CD14-positive monocyte (primary cell): ENCODE measurements at regions not wholly inside any gene's neighbourhood (a gene's known extent, or its start where the extent isn't known, plus 50 kb on each side); places are given as distances from the start of the nearest gene placed in this dataset.

Experiments used
- DNase-seq, 3 donors: peaks; one replicate each; pipeline ENCODE4 v3.0.0-alpha.2; 2011 to 2022
- H2AFZ ChIP-seq: 2 replicates; pipeline ENCODE4 v1.6.0; 2012; ENCODE audit warnings: mild to moderate bottlenecking, low read depth, low read length, inconsistent platforms; ENCODE audit not compliant: insufficient read depth, poor library complexity, severe bottlenecking
- H3K27ac ChIP-seq, 2 donors: 1 replicate in 1 of 2; 2 replicates in 1 of 2; pipeline ENCODE4 v1.5.1; 2012 to 2013; ENCODE audit warnings: low read length in 2 of 2, control low read depth in 1 of 2, inconsistent platforms in 1 of 2, low read depth in 1 of 2, mild to moderate bottlenecking in 1 of 2
- H3K27me3 ChIP-seq, 2 donors: one replicate each; pipeline versions ENCODE4 v1.6.0 to v1.6.1; 2011 to 2013; ENCODE audit warnings: low read length in 2 of 2; ENCODE audit not compliant: control insufficient read depth in 2 of 2, insufficient read depth in 2 of 2
- H3K36me3 ChIP-seq, 2 donors: replicated peaks in 1 of 2; 1 replicate in 1 of 2; 2 replicates in 1 of 2; pipeline versions ENCODE4 v1.5.1 to v1.6.1; 2012 to 2013; ENCODE audit warnings: low read length in 2 of 2, control low read depth in 1 of 2, inconsistent platforms in 1 of 2, mild to moderate bottlenecking in 1 of 2; ENCODE audit not compliant: insufficient read depth in 2 of 2, control insufficient read depth in 1 of 2
- H3K4me1 ChIP-seq, 2 donors: 1 replicate in 1 of 2; 2 replicates in 1 of 2; pipeline versions ENCODE4 v1.5.1 to v1.6.1; 2012 to 2013; ENCODE audit warnings: low read length in 2 of 2, control low read depth in 1 of 2, inconsistent platforms in 1 of 2, mild to moderate bottlenecking in 1 of 2, moderate library complexity in 1 of 2; ENCODE audit not compliant: insufficient read depth in 2 of 2, control insufficient read depth in 1 of 2
- H3K4me2 ChIP-seq: replicated peaks from 2 replicates; pipeline ENCODE3; 2012; ENCODE audit warnings: low read length, moderate library complexity, mild to moderate bottlenecking; ENCODE audit not compliant: poor library complexity, severe bottlenecking; ENCODE audit errors: extremely low read depth
- H3K4me3 ChIP-seq, 3 experiments: fragments of 200-600 bp in 1 of 3; sonication (generic) in 1 of 3; replicated peaks in 1 of 3; 1 replicate in 2 of 3; 2 replicates in 1 of 3; pipeline ENCODE4 v1.5.1; 2011 to 2013; ENCODE audit warnings: low read length in 3 of 3, mild to moderate bottlenecking in 3 of 3, control low read depth in 2 of 3, low read depth in 2 of 3, inconsistent platforms in 1 of 3, moderate library complexity in 1 of 3
- H3K79me2 ChIP-seq: 2 replicates; pipeline ENCODE4 v1.6.0; 2012; ENCODE audit warnings: mild to moderate bottlenecking, control low read depth, inconsistent platforms, low read length, moderate library complexity; ENCODE audit not compliant: insufficient read depth
- H3K9ac ChIP-seq: 2 replicates; pipeline ENCODE4 v1.6.0; 2017; ENCODE audit warnings: low read length, mild to moderate bottlenecking; ENCODE audit not compliant: insufficient read depth, poor library complexity, severe bottlenecking
- H3K9me3 ChIP-seq, 2 donors: replicated peaks in 1 of 2; 1 replicate in 1 of 2; 2 replicates in 1 of 2; pipeline versions ENCODE4 v1.5.1 to v1.6.1; 2012 to 2013; ENCODE audit warnings: low read length in 2 of 2, control low read depth in 1 of 2; ENCODE audit not compliant: control insufficient read depth in 1 of 2, insufficient read depth in 1 of 2
- H4K20me1 ChIP-seq: 2 replicates; pipeline ENCODE4 v1.6.0; 2012; ENCODE audit warnings: mild to moderate bottlenecking, low read length, control low read depth, moderate library complexity; ENCODE audit not compliant: insufficient read depth
- H3K27ac Mint-ChIP-seq, 7 donors: one replicate each; pipeline ENCODE4 v1.8.0; 2020; ENCODE audit warnings: mild to moderate bottlenecking in 7 of 7, mixed read lengths in 7 of 7, moderate library complexity in 6 of 7, inconsistent platforms in 2 of 7
- H3K27me3 Mint-ChIP-seq, 3 donors: one replicate each; pipeline ENCODE4 v1.8.0; 2021 to 2022; ENCODE audit warnings: low read depth in 3 of 3, mild to moderate bottlenecking in 3 of 3, mixed read lengths in 3 of 3, moderate library complexity in 3 of 3, inconsistent platforms in 1 of 3
- H3K36me3 Mint-ChIP-seq, 2 donors: one replicate each; pipeline ENCODE4 v1.8.0; 2020; ENCODE audit warnings: mixed read lengths in 2 of 2, inconsistent platforms in 1 of 2, mild to moderate bottlenecking in 1 of 2
- H3K4me1 Mint-ChIP-seq: one replicate; pipeline ENCODE4 v1.8.0; 2020; ENCODE audit warnings: mild to moderate bottlenecking, mixed read lengths
- H3K4me3 Mint-ChIP-seq, 2 donors: one replicate each; pipeline ENCODE4 v1.8.0; 2020; ENCODE audit warnings: mild to moderate bottlenecking in 2 of 2, mixed read lengths in 2 of 2, moderate library complexity in 1 of 2
- H3K9me3 Mint-ChIP-seq, 7 donors: one replicate each; pipeline ENCODE4 v1.8.0; 2020 to 2022; ENCODE audit warnings: mixed read lengths in 7 of 7, mild to moderate bottlenecking in 6 of 7, moderate library complexity in 6 of 7, inconsistent platforms in 2 of 7
- WGBS: methylation state at CpG from one replicate; pipeline ENCODE4 v1.1.5; 2013; ENCODE audit warnings: missing lambda C conversion rate; ENCODE audit not compliant: insufficient coverage; 5-methylcytosine and 5-hydroxymethylcytosine counted together
- intact Hi-C, 2 donors: fragments of 100-400 bp; cut with micrococcal nuclease; formaldehyde crosslinking; loops; one replicate each; pipeline versions ENCODE4 v1.15.0 to v1.15.1; 2023
- TF ChIP-seq, protein P1 (sequence below): fragments of 200-600 bp; IDR thresholded peaks from one replicate; pipeline ENCODE4 v1.8.0; 2022; ENCODE audit warnings: antibody characterized with exemption, mild to moderate bottlenecking

DNA sequence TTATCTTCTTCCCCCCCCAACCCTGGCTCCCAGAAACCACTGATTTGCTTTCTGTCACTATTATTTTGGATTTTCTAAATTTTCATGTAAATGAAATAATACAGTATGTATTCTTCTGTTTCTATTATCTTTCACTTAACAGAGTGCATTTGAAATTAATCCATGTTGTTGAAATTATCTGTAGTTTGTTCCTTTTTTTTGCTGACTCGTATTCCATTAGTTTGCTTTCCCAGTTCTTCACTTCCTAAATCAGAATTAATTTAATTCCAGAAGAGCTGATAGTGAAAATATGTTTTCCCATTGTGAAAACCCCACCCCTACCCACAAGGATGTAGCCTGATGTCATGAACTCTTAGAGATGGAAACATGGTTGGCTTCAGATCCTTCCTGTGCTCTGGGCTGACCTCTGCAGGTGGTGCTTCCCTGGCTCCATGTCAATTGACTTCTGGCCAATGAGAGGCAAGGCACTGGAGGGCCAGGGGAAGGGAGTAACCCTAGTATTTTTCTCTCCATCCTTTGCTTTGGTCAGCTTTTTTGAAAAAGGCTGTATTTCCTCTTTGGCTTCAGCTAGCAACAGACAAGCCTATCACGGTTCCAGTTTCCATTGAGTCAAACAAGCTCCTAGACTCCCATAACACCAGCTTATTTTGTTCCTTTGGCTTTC, 244.4 kb upstream of the HSF2 start:
- WGBS = 100% methylated on average over 1 of the region's 2 CpGs
- H3K27ac ChIP-seq = no peak overlapping the region
- H2AFZ ChIP-seq = no peak overlapping the region
- no peaks in the 10 kb centered on the region for H3K27me3 ChIP-seq
- intact Hi-C loops = no loop called here
- H3K27me3 Mint-ChIP-seq = no peaks in the 10 kb centered on the region
- no peak overlapping the region for H3K9ac ChIP-seq
- no peaks in the 10 kb centered on the region for H3K9me3 ChIP-seq
- no peaks in the 10 kb centered on the region for H3K36me3 ChIP-seq
- H3K4me3 Mint-ChIP-seq = no peak overlapping the region
- no peaks in the 10 kb centered on the region for H3K79me2 ChIP-seq
- no peaks in the 10 kb centered on the region for H4K20me1 ChIP-seq
- no peak overlapping the region for H3K4me3 ChIP-seq
- no peak for DNase-seq
- no peaks in the 10 kb centered on the region for H3K4me1 ChIP-seq
- no peaks in the 10 kb centered on the region for H3K4me1 Mint-ChIP-seq
- H3K27ac Mint-ChIP-seq = no peak overlapping the region
- no peaks in the 10 kb centered on the region for H3K36me3 Mint-ChIP-seq
- TF ChIP-seq, protein P1, sequence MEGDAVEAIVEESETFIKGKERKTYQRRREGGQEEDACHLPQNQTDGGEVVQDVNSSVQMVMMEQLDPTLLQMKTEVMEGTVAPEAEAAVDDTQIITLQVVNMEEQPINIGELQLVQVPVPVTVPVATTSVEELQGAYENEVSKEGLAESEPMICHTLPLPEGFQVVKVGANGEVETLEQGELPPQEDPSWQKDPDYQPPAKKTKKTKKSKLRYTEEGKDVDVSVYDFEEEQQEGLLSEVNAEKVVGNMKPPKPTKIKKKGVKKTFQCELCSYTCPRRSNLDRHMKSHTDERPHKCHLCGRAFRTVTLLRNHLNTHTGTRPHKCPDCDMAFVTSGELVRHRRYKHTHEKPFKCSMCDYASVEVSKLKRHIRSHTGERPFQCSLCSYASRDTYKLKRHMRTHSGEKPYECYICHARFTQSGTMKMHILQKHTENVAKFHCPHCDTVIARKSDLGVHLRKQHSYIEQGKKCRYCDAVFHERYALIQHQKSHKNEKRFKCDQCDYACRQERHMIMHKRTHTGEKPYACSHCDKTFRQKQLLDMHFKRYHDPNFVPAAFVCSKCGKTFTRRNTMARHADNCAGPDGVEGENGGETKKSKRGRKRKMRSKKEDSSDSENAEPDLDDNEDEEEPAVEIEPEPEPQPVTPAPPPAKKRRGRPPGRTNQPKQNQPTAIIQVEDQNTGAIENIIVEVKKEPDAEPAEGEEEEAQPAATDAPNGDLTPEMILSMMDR = no peak
- H3K9me3 Mint-ChIP-seq = peaks cover 0 to 5% (median 1%) of the 10 kb centered on the region in 7 donors
- no peak overlapping the region for H3K4me2 ChIP-seq

DNA sequence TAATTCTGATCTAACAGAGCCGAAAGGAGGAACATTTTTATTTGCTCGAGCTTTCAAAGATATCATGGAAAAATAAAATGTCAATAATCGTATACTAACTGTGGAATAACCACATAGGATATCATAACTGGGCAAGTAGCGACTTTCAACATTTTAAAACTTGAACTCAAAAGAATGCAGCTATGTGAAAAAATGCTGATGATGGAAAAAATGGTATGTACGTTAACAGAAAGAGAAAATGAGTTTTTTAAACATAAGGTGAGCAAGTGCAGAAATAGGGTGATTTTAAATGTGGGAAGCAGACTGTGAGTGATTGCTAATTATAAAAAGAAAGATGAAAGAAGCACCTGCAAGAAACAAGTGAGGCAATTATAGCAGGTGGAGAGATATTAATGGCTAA, 238.3 kb upstream of the HSF2 start:
- no peaks in the 10 kb centered on the region for H3K27me3 ChIP-seq
- TF ChIP-seq, protein P1 = no peak
- Mint-ChIP-seq H3K4me1 (no peaks in the 10 kb centered on the region), H3K36me3 (no peaks in the 10 kb centered on the region), H3K9me3 (peaks cover 0 to 25% (median 6%) of the 10 kb centered on the region in 7 donors), H3K27me3 (no peaks in the 10 kb centered on the region), H3K27ac (no peak overlapping the region), H3K4me3 (no peak overlapping the region)
- no peak overlapping the region for H3K4me2 ChIP-seq
- no peaks in the 10 kb centered on the region for H4K20me1 ChIP-seq
- no peaks in the 10 kb centered on the region for H3K79me2 ChIP-seq
- H3K9ac ChIP-seq = no peak overlapping the region
- DNase-seq = no peak
- H3K36me3 ChIP-seq = no peaks in the 10 kb centered on the region
- intact Hi-C loops = no loop called here
- no peak overlapping the region for H3K4me3 ChIP-seq
- H2AFZ ChIP-seq = no peak overlapping the region
- 100% methylated on average over 1 of the region's 5 CpGs for WGBS
- no peak overlapping the region for H3K27ac ChIP-seq
- no peaks in the 10 kb centered on the region for H3K4me1 ChIP-seq
- peaks cover 7 to 17% of the 10 kb centered on the region in 2 donors for H3K9me3 ChIP-seq
